Choroid plexus epithelial cell (primary cell): ENCODE measurements at regions not wholly inside any gene's neighbourhood (a gene's known extent, or its start where the extent isn't known, plus 50 kb on each side); places are given as distances from the start of the nearest gene placed in this dataset.
A peak's percentile ranks its signal among the peaks of the same experiment; 100 is the strongest.

Experiments used
- DNase-seq: peaks from one replicate; pipeline ENCODE4 v3.0.0-alpha.2; 2010; ENCODE audit warnings: low read depth
- H3K4me3 ChIP-seq: 2 replicates; pipeline ENCODE4 v1.5.1; 2011; ENCODE audit warnings: low read depth, mild to moderate bottlenecking, control low read depth, low read length, moderate library complexity
- TF ChIP-seq, protein P1 (sequence below): conservative IDR thresholded peaks from 2 replicates; pipeline ENCODE4 v1.5.1; 2011; ENCODE audit warnings: low read depth, mild to moderate bottlenecking, control low read depth, inconsistent platforms, low read length, moderate library complexity

DNA sequence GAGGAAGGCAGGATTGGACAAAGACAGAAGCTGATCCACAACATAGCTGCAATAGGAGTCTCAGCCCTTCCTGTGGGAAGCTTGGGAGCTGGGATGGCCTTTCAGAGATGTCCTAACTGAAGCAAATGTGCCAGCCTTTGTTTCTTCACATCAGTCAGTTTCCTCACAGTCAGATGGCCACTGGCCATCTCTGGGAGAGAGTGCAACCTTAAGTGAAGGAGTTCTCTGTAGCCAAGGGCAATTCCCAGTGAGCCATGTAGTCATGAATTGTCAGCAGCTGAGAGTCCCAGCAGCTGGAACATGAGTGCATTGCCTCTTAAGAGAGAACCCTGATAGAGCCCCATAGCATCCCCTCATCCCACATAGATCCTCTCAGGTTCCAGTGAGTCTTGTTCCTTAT is 89.1 kb upstream of the LIFR start:
- TF ChIP-seq, protein P1, sequence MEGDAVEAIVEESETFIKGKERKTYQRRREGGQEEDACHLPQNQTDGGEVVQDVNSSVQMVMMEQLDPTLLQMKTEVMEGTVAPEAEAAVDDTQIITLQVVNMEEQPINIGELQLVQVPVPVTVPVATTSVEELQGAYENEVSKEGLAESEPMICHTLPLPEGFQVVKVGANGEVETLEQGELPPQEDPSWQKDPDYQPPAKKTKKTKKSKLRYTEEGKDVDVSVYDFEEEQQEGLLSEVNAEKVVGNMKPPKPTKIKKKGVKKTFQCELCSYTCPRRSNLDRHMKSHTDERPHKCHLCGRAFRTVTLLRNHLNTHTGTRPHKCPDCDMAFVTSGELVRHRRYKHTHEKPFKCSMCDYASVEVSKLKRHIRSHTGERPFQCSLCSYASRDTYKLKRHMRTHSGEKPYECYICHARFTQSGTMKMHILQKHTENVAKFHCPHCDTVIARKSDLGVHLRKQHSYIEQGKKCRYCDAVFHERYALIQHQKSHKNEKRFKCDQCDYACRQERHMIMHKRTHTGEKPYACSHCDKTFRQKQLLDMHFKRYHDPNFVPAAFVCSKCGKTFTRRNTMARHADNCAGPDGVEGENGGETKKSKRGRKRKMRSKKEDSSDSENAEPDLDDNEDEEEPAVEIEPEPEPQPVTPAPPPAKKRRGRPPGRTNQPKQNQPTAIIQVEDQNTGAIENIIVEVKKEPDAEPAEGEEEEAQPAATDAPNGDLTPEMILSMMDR, result no peak
- DNase-seq, result no peak
- no peak overlapping the region for H3K4me3 ChIP-seq

DNA sequence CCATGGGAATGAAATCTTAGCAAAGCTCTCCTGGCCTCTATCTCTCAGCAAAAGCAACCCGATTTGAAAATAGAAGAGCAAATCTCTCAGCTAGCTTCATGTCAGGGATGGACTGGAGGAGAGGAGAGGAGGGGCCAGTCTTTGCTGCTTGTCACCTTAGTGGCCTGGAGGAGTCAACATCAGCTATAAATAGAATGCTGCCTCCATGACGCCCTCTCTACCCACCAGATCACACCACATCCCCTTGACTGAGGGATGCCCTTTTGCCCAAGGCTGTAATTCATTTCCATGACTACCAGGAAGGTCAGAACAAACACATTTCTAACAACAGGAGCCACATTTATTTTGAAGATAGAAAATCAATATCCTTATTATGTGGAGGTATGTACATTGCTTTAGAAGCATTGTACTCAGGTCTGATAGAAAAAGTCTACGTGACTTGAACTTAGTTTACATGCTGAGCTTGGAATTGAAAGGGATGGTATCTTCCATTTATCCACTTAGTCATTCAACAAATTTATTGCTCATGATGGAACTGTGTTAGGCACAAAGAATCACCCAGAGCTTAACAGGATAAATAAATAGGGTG is 92.4 kb upstream of the LIFR start:
- TF ChIP-seq, protein P1, result no peak
- H3K4me3 ChIP-seq, result no peak overlapping the region
- no peak for DNase-seq

DNA sequence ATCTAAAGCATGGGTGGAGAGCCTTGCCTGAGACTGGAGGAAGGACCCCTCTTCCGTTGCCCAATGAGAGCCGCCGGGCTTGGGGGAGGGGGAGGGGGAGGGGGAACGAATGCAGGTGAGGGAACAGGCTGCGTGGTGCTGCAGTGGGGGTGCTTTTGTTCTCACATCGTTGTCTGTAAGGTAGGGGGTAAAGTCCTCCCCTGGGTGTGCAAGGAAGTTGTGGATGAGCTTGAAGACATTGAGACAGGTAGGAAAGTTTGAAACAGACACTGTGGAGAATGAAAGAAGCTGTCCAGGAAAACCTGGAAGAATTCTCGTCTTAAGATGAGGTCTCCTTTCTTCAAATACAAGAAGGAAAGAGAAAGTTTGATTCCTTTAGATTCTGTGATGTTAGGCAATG is 94.1 kb upstream of the LIFR start:
- no peak for DNase-seq
- peak overlapping the region; percentile 36 for H3K4me3 ChIP-seq
- TF ChIP-seq, protein P1, result no peak

DNA sequence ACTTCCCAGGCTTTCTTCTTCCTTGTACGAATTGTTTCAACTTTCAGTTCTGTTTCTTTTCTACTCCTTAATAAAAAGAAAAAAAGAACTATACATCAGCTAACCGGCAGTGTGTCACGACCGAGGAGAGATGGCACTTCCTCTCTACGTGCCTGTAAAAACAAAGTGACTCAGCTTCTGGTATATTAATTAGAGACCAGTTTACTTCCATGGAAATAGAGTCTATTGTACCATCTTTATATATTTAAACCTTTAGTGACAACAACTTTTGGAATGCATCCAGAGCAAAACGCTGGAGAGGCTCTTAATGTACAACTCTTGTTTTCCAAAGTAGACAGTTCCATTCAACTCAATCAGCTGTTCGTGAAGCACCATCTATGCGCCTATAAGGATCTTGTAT is 94.5 kb upstream of the LIFR start:
- TF ChIP-seq, protein P1, result no peak
- DNase-seq, result peak; percentile 46

DNA sequence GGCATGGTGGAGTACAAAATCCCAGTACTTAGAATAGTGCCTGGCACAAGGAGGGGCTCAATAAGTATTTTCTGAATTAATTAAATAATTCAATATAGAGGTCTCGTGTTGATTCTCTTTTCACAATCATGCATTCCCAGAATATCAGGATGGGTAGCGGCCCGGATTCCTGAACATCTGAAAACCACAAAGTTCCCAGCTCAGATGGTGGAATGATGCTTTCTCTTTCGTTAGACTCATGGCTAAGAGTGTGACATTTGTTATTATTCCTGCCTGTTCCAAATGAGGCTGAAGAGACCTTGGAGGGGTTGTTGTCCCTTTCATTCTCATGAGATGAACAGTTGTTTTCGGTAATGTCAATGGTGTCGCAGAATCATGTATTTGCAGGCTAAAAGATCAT is 95.4 kb upstream of the LIFR start:
- TF ChIP-seq, protein P1, result no peak
- peak; percentile 45 for DNase-seq
- no peak overlapping the region for H3K4me3 ChIP-seq

More for the DNA sequence above, 94.5 kb upstream of the LIFR start:
- peak overlapping the region; percentile 36 for H3K4me3 ChIP-seq

DNA sequence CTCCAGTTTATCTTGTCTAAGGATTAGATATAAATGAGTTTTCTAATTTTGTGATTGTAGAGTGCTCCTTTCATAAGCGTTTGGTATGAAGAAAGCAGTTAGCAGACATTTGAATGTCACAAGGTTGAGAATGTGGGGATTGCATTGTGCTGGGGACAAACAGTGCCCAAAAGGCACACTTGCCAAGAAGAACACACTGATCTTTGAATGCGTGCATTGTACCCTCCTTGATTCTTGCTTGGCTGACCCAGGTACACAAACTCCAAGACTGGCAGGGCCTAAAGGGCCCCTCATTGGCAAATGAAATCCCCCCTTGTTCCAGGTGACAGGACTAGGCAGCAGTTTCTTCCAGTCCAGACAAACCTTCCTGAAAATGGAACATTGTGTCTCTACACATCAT is 96.9 kb upstream of the LIFR start:
- H3K4me3 ChIP-seq, result no peak overlapping the region
- TF ChIP-seq, protein P1, result no peak
- no peak for DNase-seq

DNA sequence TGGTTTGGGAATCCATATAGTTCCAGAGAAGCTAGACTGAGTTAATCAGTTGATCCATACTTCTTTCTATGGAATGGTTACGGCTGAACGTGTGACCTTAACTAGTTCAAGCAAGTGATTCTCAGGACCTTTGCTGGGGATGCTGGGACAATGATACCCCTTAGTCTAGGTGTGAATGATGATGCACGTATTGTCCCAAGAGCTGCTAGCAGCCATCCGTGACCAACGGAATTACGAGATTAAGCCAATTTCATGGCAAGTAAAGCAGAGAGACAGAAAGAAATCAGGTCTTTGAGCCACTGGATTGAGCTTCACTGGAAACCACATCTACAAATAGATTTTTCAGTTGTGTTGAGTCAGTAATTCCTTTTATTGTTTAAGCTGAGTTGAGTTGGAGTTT is 99.2 kb upstream of the LIFR start:
- no peak for DNase-seq
- TF ChIP-seq, protein P1, result no peak
- H3K4me3 ChIP-seq, result no peak overlapping the region
